Parathyroid adenoma (tissue), 2 donors: ENCODE measurements at regions not wholly inside any gene's neighbourhood (a gene's known extent, or its start where the extent isn't known, plus 50 kb on each side); places are given as distances from the start of the nearest gene placed in this dataset.

Experiments used
- H2AFZ ChIP-seq: fragments of 300-600 bp; sonication (generic); one replicate; pipeline ENCODE4 v1.7.0; 2017; ENCODE audit warnings: antibody characterized with exemption, mild to moderate bottlenecking
- H3K27ac ChIP-seq: fragments of 300-600 bp; sonication (generic); one replicate; pipeline ENCODE4 v1.7.0; 2017
- H3K27me3 ChIP-seq: fragments of 300-600 bp; sonication (generic); one replicate; pipeline ENCODE4 v1.7.0; 2017; ENCODE audit warnings: low read length; ENCODE audit not compliant: control insufficient read depth, insufficient read depth
- H3K36me3 ChIP-seq: fragments of 300-600 bp; sonication (generic); one replicate; pipeline ENCODE4 v1.7.0; 2017; ENCODE audit warnings: low read length; ENCODE audit not compliant: control insufficient read depth, insufficient read depth
- H3K4me1 ChIP-seq: fragments of 300-600 bp; sonication (generic); one replicate; pipeline ENCODE4 v1.7.0; 2017; ENCODE audit warnings: control low read depth
- H3K4me2 ChIP-seq: fragments of 300-600 bp; sonication (generic); one replicate; pipeline ENCODE4 v1.7.0; 2017; ENCODE audit warnings: low read length
- H3K4me3 ChIP-seq: fragments of 300-600 bp; sonication (generic); one replicate; pipeline ENCODE4 v1.7.0; 2017; ENCODE audit warnings: low read depth, low read length
- H3K79me2 ChIP-seq: fragments of 300-600 bp; sonication (generic); one replicate; pipeline ENCODE4 v1.7.0; 2017; ENCODE audit warnings: control low read depth
- H3K9ac ChIP-seq: fragments of 300-600 bp; sonication (generic); one replicate; pipeline ENCODE4 v1.7.0; 2017; ENCODE audit warnings: mild to moderate bottlenecking
- H3K9me3 ChIP-seq: fragments of 300-600 bp; sonication (generic); one replicate; pipeline ENCODE4 v1.7.0; 2017; ENCODE audit warnings: low read length; ENCODE audit not compliant: control insufficient read depth
- TF ChIP-seq, protein P1 (sequence below): fragments of 300-600 bp; sonication (generic); IDR thresholded peaks from one replicate; pipeline ENCODE4 v1.7.0; 2017; ENCODE audit warnings: antibody characterized with exemption, mild to moderate bottlenecking
- donor health status: primary hyperparathyroidism.

DNA sequence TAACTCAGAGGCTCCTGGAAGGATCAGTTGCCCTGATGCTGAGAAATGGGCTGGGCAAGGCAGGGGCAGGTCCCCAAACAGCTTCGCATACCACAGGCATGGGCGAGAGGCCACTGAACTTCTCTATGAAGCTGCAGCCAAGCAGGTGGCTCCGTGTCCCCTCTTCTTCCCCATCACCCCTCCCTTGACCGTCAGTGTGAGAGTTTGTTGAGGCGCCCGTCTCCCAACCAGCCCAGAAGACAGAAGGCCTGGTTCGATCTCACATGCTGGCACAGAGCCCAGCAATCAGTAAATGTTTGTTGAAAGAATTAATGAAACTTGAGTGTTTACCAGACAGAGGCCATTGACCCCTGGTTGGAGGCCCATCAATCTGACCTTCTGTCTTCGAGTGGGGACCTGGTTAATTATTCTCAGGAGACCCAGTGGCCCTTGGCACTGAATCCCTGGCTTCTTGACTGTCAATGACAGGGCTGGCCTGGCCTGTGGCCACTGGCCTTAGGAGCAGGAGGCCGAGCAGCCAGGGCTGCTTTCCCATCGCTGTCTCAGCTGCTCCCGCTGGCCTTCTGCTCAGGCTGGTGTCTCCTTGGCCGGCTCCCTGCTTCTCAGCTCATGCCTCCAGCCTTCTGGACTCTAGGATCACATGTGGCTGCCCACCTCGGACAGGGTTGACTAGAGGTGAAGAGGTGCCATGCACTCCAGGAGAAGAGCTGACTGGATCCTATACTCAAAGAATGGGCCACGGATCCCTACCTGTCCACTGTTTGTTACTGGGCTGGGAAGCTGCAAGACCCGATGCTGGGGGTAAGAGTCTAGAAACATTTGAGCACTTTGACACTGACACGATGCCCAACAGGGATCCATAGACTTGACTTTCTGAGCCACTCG is 113.4 kb downstream of the ASB7 start:
- H3K27me3 ChIP-seq, result no peaks in the 10 kb centered on the region
- TF ChIP-seq, protein P1, sequence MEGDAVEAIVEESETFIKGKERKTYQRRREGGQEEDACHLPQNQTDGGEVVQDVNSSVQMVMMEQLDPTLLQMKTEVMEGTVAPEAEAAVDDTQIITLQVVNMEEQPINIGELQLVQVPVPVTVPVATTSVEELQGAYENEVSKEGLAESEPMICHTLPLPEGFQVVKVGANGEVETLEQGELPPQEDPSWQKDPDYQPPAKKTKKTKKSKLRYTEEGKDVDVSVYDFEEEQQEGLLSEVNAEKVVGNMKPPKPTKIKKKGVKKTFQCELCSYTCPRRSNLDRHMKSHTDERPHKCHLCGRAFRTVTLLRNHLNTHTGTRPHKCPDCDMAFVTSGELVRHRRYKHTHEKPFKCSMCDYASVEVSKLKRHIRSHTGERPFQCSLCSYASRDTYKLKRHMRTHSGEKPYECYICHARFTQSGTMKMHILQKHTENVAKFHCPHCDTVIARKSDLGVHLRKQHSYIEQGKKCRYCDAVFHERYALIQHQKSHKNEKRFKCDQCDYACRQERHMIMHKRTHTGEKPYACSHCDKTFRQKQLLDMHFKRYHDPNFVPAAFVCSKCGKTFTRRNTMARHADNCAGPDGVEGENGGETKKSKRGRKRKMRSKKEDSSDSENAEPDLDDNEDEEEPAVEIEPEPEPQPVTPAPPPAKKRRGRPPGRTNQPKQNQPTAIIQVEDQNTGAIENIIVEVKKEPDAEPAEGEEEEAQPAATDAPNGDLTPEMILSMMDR, result no peak
- no peaks in the 10 kb centered on the region for H3K36me3 ChIP-seq
- no peak overlapping the region for H3K9ac ChIP-seq
- no peaks in the 10 kb centered on the region for H3K79me2 ChIP-seq
- H2AFZ ChIP-seq, result no peak overlapping the region
- H3K4me2 ChIP-seq, result no peak overlapping the region
- H3K4me1 ChIP-seq, result no peaks in the 10 kb centered on the region
- H3K9me3 ChIP-seq, result no peaks in the 10 kb centered on the region
- no peak overlapping the region for H3K4me3 ChIP-seq
- H3K27ac ChIP-seq, result no peak overlapping the region

DNA sequence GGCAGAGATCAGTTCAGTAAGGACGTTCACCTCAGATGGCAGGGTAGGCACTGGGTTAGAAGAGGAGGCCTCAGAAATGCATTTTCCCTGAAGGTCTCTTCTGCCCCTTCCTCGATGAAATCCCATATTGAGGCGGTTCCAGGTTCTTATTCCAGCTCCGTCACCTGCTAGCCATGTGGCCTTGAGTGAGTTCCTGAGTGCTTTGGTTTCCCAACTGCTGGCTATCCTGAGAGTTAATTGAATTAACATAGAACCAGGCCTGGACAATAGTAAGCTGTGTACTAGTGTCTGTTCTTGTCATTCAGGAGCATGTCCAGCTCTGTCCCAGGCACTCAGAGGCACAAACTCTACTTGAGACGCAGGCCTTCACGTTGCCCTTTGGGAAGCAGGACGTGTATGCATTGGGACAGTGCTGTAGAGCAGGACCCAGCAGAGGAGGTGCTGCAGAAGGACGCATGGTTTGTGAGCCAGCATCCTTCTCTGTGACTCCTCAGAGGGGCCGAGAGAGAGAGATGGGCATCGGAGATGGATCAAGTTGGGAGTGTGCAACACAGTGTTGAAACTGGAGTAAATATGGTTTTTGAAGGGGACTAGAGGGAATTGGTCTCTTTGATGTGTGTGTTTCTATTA is 114.2 kb downstream of the ASB7 start:
- H3K4me2 ChIP-seq, result no peak overlapping the region
- H3K79me2 ChIP-seq, result no peaks in the 10 kb centered on the region
- H3K9me3 ChIP-seq, result no peaks in the 10 kb centered on the region
- H3K4me1 ChIP-seq, result no peaks in the 10 kb centered on the region
- no peaks in the 10 kb centered on the region for H3K36me3 ChIP-seq
- H2AFZ ChIP-seq, result no peak overlapping the region
- no peak overlapping the region for H3K27ac ChIP-seq
- no peaks in the 10 kb centered on the region for H3K27me3 ChIP-seq
- H3K4me3 ChIP-seq, result no peak overlapping the region
- no peak overlapping the region for H3K9ac ChIP-seq
- TF ChIP-seq, protein P1, result no peak

DNA sequence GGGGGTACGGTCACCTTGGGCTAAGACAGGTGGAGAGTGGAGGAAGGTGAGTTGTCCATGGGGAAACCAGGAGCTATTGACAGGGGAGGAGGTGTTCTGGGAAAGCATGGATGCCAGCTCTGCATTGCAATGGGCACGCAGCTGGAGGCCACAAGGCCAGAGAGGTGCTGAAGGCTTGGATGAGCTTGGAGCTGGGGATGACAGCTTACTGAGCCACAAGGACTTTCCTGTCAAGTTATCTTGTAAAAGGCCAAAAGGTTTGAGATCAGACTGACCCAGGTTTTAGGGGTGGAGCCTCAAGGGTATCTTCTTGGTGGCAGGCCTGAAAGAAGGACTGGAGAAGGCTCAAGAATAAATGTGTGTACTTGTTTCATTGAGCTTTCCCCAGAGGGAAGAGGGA is 115.2 kb downstream of the ASB7 start:
- no peak overlapping the region for H3K4me2 ChIP-seq
- no peaks in the 10 kb centered on the region for H3K36me3 ChIP-seq
- no peak overlapping the region for H2AFZ ChIP-seq
- no peak overlapping the region for H3K9ac ChIP-seq
- H3K27ac ChIP-seq, result no peak overlapping the region
- no peaks in the 10 kb centered on the region for H3K27me3 ChIP-seq
- no peaks in the 10 kb centered on the region for H3K4me1 ChIP-seq
- H3K9me3 ChIP-seq, result no peaks in the 10 kb centered on the region
- H3K79me2 ChIP-seq, result no peaks in the 10 kb centered on the region
- TF ChIP-seq, protein P1, result no peak
- H3K4me3 ChIP-seq, result no peak overlapping the region

DNA sequence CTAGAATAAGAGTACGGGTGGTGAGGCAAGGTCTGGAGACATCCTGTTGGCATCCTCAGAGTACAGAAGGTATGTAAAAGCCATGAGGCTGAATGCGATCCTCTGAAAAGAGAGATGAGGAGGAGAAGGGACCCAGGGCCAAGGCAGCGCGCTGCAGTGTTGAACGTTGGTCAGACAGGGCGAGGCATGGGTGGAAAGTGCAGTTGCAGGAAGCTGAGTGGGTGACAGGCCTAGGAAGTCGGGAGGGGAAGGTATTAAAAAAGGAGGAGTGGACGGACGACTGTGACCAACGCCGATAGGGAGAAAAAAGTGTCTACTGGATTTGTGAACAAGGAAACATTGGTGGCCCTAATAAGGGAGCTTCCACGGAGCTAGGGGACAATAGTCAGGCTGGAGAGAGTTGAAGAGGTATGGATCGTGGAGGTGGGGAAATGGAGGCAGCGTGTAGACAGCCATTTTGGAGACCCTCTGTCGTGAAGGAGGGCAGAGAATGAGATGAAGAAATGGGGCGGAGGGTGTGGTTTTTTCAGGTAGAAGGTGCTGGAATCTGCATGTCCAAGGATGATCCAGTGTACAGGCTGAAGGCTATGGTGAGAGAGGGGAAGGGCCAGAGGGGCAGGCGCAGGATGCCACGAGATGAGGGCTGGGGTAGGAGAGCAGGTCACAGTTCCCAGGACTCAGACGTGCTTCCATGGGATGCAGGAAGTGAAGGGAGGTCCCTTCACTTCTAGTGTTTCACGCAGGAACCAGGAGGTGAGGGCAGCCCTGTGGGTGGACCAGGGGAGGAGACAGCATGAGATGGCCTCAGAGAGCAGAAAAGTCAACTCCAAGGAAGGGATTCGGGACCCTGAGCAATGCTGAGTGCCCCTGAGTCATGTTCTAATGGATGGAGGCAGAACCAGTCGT is 115.9 kb downstream of the ASB7 start:
- no peaks in the 10 kb centered on the region for H3K36me3 ChIP-seq
- H3K9me3 ChIP-seq, result no peaks in the 10 kb centered on the region
- no peaks in the 10 kb centered on the region for H3K27me3 ChIP-seq
- no peak overlapping the region for H3K27ac ChIP-seq
- no peaks in the 10 kb centered on the region for H3K4me1 ChIP-seq
- no peak overlapping the region for H3K4me2 ChIP-seq
- no peak overlapping the region for H2AFZ ChIP-seq
- no peak overlapping the region for H3K4me3 ChIP-seq
- TF ChIP-seq, protein P1, result no peak
- H3K9ac ChIP-seq, result no peak overlapping the region
- no peaks in the 10 kb centered on the region for H3K79me2 ChIP-seq
